ENCODE measurements at regions not wholly inside any gene's neighbourhood (a gene's known extent, or its start where the extent isn't known, plus 50 kb on each side); places are given as distances from the start of the nearest gene placed in this dataset.

DNA sequence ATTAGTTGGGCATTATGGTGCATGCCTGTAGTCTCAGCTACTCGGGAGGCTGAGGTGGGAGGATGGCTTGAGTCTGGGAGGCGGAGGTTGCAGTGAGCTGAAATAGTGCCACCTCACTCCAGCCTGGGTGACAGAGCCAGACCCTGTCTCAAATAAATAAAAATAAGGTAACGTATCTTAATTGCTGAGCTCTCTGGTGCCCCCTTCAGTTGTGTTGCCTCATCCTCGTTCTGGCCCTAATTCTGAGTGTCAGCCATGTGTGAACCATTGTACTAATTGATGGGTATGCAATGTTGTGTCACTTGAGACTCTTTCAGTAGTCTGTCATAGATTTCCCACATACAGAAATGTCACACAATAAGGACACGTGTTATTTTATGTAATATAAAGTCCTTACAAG, 363.1 kb upstream of the RBFOX1 start:
- Mint-ChIP-seq H3K36me3 (no peaks in the 10 kb centered on the region), H3K4me1 (no peaks in the 10 kb centered on the region), H3K27ac (no peak overlapping the region), H3K4me3 (no peak overlapping the region), H3K27me3 (no peaks in the 10 kb centered on the region), H3K9me3 (peaks cover 6 to 33% (median 10%) of the 10 kb centered on the region in 7 donors)
- DNase-seq: no peak
- no peak for ATAC-seq (ENCODE audit: low read depth in 2 of 2)
- no peaks in the 10 kb centered on the region for H3K36me3 ChIP-seq (ENCODE audit: control insufficient read depth, insufficient read depth, low read length)
- no peaks in the 10 kb centered on the region for H3K4me1 ChIP-seq (ENCODE audit: control insufficient read depth, insufficient read depth, low read length, poor library complexity, severe bottlenecking)
- H3K4me3 ChIP-seq (ENCODE audit: low read depth, low read length): no peak overlapping the region
- no peak overlapping the region for H3K27ac ChIP-seq (ENCODE audit: insufficient read depth, low read length, poor library complexity, severe bottlenecking)
- H3K27me3 ChIP-seq (ENCODE audit: control insufficient read depth, insufficient read depth, low read length): no peaks in the 10 kb centered on the region
- peaks cover 3 to 5% of the 10 kb centered on the region in 2 experiments for H3K9me3 ChIP-seq (ENCODE audit: control insufficient read depth in 2 of 2, low read length in 2 of 2)

DNA sequence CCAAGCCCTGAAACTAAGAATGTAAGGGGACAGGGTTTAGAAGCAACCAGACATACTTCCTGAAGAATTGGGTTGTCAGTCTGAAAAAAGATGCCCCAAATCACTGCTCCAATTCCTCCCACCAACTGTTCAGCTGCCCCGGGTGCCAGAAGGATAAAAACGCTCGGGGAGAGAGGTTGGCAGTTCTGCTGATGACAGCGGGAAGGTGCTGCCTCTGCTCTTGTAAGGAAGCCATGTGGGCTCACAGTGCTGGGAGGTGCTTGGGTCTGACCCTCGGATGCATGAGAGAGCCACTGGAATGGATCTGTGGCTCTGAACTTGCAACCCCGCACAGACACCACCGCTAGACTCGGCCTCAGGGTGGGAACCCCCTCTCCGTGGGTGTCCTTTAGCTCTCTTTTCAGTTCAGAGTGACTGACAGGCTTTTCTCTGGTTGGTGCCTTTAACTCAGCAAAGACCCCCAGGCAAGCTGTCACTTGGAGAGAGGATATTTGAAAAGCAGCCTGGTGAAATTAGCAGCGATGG, 364.8 kb upstream of the RBFOX1 start:
- DNase-seq (no peak), ATAC-seq (ENCODE audit: low read depth in 2 of 2) (no peak)
- H3K27me3 ChIP-seq (ENCODE audit: control insufficient read depth, insufficient read depth, low read length): no peaks in the 10 kb centered on the region
- H3K4me1 ChIP-seq (ENCODE audit: control insufficient read depth, insufficient read depth, low read length, poor library complexity, severe bottlenecking): no peaks in the 10 kb centered on the region
- H3K4me1 Mint-ChIP-seq: no peaks in the 10 kb centered on the region
- no peak overlapping the region for H3K27ac ChIP-seq (ENCODE audit: insufficient read depth, low read length, poor library complexity, severe bottlenecking)
- no peaks in the 10 kb centered on the region for H3K36me3 Mint-ChIP-seq
- H3K4me3 Mint-ChIP-seq: no peak overlapping the region
- peaks cover 8 to 30% (median 10%) of the 10 kb centered on the region in 7 donors for H3K9me3 Mint-ChIP-seq
- no peaks in the 10 kb centered on the region for H3K27me3 Mint-ChIP-seq
- no peak overlapping the region for H3K27ac Mint-ChIP-seq
- H3K9me3 ChIP-seq (ENCODE audit: control insufficient read depth in 2 of 2, low read length in 2 of 2): peaks cover 3 to 5% of the 10 kb centered on the region in 2 experiments
- no peaks in the 10 kb centered on the region for H3K36me3 ChIP-seq (ENCODE audit: control insufficient read depth, insufficient read depth, low read length)
- H3K4me3 ChIP-seq (ENCODE audit: low read depth, low read length): no peak overlapping the region

DNA sequence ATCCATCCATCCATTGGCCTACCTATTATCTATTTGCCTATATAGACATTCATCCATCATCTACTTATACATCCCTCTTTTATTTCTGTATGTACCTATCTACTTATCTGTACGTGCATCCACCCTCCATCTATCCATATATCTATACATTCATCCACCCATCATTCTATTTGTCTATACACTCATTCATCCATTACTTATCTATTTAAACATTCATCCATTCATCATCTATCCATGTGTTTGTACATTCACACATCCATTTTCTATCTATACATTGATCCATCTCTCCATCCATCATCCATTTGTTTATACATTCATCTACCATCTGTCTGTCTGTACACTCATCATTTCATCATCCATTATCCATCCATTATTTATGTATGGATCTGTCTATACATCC, 365.7 kb upstream of the RBFOX1 start:
- H3K4me1 Mint-ChIP-seq: no peaks in the 10 kb centered on the region
- no peak overlapping the region for H3K4me3 Mint-ChIP-seq
- Histone ChIP-seq H3K27ac (ENCODE audit: insufficient read depth, low read length, poor library complexity, severe bottlenecking) (no peak overlapping the region), H3K9me3 (ENCODE audit: control insufficient read depth in 2 of 2, low read length in 2 of 2) (peaks cover 3 to 5% of the 10 kb centered on the region in 2 experiments), H3K4me1 (ENCODE audit: control insufficient read depth, insufficient read depth, low read length, poor library complexity, severe bottlenecking) (no peaks in the 10 kb centered on the region), H3K27me3 (ENCODE audit: control insufficient read depth, insufficient read depth, low read length) (no peaks in the 10 kb centered on the region), H3K4me3 (ENCODE audit: low read depth, low read length) (no peak overlapping the region), H3K36me3 (ENCODE audit: control insufficient read depth, insufficient read depth, low read length) (no peaks in the 10 kb centered on the region)
- no peaks in the 10 kb centered on the region for H3K27me3 Mint-ChIP-seq
- DNase-seq: no peak
- H3K36me3 Mint-ChIP-seq: no peaks in the 10 kb centered on the region
- ATAC-seq (ENCODE audit: low read depth in 2 of 2): no peak
- peaks cover 5 to 26% (median 8%) of the 10 kb centered on the region in 7 donors for H3K9me3 Mint-ChIP-seq
- H3K27ac Mint-ChIP-seq: no peak overlapping the region

DNA sequence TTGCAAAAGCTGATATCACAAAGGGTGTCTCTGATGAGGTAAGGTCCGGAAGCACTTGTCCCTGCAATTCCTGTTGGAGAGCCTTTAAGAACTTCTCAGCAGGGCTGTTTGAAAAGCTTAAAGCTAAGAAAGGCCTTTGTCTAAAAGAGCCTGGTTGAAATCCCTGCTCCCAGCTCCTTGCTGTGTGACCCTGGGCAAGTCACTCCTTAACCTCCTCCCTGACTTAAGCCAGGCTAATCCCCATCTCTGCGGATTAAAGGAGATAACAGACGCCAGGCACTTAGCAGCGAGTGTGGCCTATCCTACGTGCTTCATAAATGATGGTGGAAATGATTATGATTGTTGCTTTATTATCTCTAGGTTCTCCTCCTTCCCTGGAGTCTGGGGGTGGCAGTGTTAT, 368.0 kb upstream of the RBFOX1 start:
- no peaks in the 10 kb centered on the region for H3K36me3 ChIP-seq (ENCODE audit: control insufficient read depth, insufficient read depth, low read length)
- H3K4me3 ChIP-seq (ENCODE audit: low read depth, low read length): no peak overlapping the region
- peaks cover 0 to 22% (median 6%) of the 10 kb centered on the region in 7 donors for H3K9me3 Mint-ChIP-seq
- ATAC-seq (ENCODE audit: low read depth in 2 of 2) (no peak), DNase-seq (no peak)
- H3K27me3 ChIP-seq (ENCODE audit: control insufficient read depth, insufficient read depth, low read length): no peaks in the 10 kb centered on the region
- H3K9me3 ChIP-seq (ENCODE audit: control insufficient read depth in 2 of 2, low read length in 2 of 2): peaks cover 0 to 5% of the 10 kb centered on the region in 2 experiments
- H3K27ac ChIP-seq (ENCODE audit: insufficient read depth, low read length, poor library complexity, severe bottlenecking): no peak overlapping the region
- no peaks in the 10 kb centered on the region for H3K4me1 ChIP-seq (ENCODE audit: control insufficient read depth, insufficient read depth, low read length, poor library complexity, severe bottlenecking)
- H3K4me3 Mint-ChIP-seq: no peak overlapping the region
- H3K27ac Mint-ChIP-seq: no peak overlapping the region
- no peaks in the 10 kb centered on the region for H3K4me1 Mint-ChIP-seq
- H3K27me3 Mint-ChIP-seq: no peaks in the 10 kb centered on the region
- H3K36me3 Mint-ChIP-seq: no peaks in the 10 kb centered on the region

DNA sequence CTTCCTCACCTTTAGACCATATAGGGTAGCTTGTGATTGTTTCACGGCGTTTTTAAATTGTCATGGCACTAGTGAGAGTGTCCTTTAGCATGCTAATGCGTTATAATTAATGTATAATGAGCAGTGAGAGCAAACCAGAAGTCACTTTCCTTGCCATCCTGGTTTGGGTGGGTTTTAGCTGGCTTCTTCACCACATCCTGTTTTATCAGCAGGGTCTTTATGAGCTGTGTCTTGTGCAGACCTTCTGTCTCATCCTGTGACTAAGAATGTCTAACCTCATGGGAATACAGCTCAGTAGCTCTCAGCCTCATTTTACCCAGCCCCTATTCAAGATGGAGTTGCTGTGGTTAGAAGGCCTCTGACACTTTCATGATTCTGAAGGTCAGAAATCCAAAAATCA, 370.9 kb upstream of the RBFOX1 start:
- ATAC-seq (ENCODE audit: low read depth in 2 of 2): no peak
- no peaks in the 10 kb centered on the region for H3K27me3 Mint-ChIP-seq
- no peak overlapping the region for H3K27ac Mint-ChIP-seq

DNA sequence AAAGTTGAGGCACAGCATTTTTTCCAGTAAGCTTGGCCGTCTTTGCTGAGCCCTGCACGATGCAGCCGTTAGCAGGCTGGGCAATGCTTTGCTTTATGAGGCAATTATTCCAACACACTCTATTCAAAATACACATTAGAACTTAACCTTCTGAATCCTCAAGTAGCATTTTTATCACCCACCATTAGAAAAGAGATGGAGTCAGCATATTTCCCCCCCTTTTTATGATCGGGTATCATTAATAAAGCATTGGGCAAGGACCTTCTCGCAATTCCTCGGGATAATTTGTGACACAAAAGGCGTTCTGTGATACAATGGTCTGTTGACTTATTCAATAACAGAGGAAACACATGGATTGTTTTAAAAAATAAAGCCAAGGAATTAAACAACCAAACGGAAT, 374.5 kb upstream of the RBFOX1 start:
- no peak for ATAC-seq (ENCODE audit: low read depth in 2 of 2)

More for the DNA sequence above, 370.9 kb upstream of the RBFOX1 start:
- Mint-ChIP-seq H3K9me3 (peaks cover 0 to 15% (median 10%) of the 10 kb centered on the region in 7 donors), H3K4me1 (no peaks in the 10 kb centered on the region), H3K36me3 (no peaks in the 10 kb centered on the region), H3K4me3 (no peak overlapping the region)
- no peaks in the 10 kb centered on the region for H3K27me3 ChIP-seq (ENCODE audit: control insufficient read depth, insufficient read depth, low read length)
- no peaks in the 10 kb centered on the region for H3K4me1 ChIP-seq (ENCODE audit: control insufficient read depth, insufficient read depth, low read length, poor library complexity, severe bottlenecking)
- no peak overlapping the region for H3K27ac ChIP-seq (ENCODE audit: insufficient read depth, low read length, poor library complexity, severe bottlenecking)
- DNase-seq: no peak
- H3K4me3 ChIP-seq (ENCODE audit: low read depth, low read length): no peak overlapping the region
- H3K36me3 ChIP-seq (ENCODE audit: control insufficient read depth, insufficient read depth, low read length): no peaks in the 10 kb centered on the region
- peaks cover 0 to 9% of the 10 kb centered on the region in 2 experiments for H3K9me3 ChIP-seq (ENCODE audit: control insufficient read depth in 2 of 2, low read length in 2 of 2)

DNA sequence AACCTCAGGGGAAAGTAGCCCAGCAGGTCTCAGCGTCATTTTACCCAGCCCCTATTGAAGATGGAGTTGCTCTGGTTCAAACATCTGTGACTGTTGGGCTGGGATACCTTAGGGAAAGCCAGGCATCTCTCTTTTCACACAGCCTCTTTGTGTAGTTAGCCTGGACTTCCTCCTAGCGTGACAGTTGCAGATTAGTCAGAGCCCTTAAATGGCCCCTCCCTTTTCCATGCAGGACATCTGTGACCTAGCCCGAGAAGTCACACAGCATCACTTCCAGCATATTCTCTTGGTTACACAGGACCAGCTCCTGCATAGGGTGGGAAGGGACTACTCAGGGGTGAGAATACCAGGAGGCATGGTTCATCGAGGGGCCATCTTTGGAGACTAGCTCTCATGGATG, 375.0 kb upstream of the RBFOX1 start:
- no peaks in the 10 kb centered on the region for H3K4me1 ChIP-seq (ENCODE audit: control insufficient read depth, insufficient read depth, low read length, poor library complexity, severe bottlenecking)
- no peak for ATAC-seq (ENCODE audit: low read depth in 2 of 2)
- H3K27ac Mint-ChIP-seq: no peak overlapping the region
- no peaks in the 10 kb centered on the region for H3K36me3 Mint-ChIP-seq
- no peaks in the 10 kb centered on the region for H3K27me3 ChIP-seq (ENCODE audit: control insufficient read depth, insufficient read depth, low read length)
- no peaks in the 10 kb centered on the region for H3K4me1 Mint-ChIP-seq
- H3K27ac ChIP-seq (ENCODE audit: insufficient read depth, low read length, poor library complexity, severe bottlenecking): no peak overlapping the region
- H3K4me3 ChIP-seq (ENCODE audit: low read depth, low read length): no peak overlapping the region
- H3K4me3 Mint-ChIP-seq: no peak overlapping the region
- H3K9me3 ChIP-seq (ENCODE audit: control insufficient read depth in 2 of 2, low read length in 2 of 2): peaks cover 2 to 8% of the 10 kb centered on the region in 2 experiments
- no peaks in the 10 kb centered on the region for H3K36me3 ChIP-seq (ENCODE audit: control insufficient read depth, insufficient read depth, low read length)
- DNase-seq: no peak
- no peaks in the 10 kb centered on the region for H3K27me3 Mint-ChIP-seq
- peaks cover 0 to 24% (median 8%) of the 10 kb centered on the region in 7 donors for H3K9me3 Mint-ChIP-seq

More for the DNA sequence above, 374.5 kb upstream of the RBFOX1 start:
- H3K4me3 Mint-ChIP-seq: no peak overlapping the region
- Histone ChIP-seq H3K27ac (ENCODE audit: insufficient read depth, low read length, poor library complexity, severe bottlenecking) (no peak overlapping the region), H3K4me1 (ENCODE audit: control insufficient read depth, insufficient read depth, low read length, poor library complexity, severe bottlenecking) (no peaks in the 10 kb centered on the region), H3K27me3 (ENCODE audit: control insufficient read depth, insufficient read depth, low read length) (no peaks in the 10 kb centered on the region), H3K4me3 (ENCODE audit: low read depth, low read length) (no peak overlapping the region), H3K36me3 (ENCODE audit: control insufficient read depth, insufficient read depth, low read length) (no peaks in the 10 kb centered on the region), H3K9me3 (ENCODE audit: control insufficient read depth in 2 of 2, low read length in 2 of 2) (peaks cover 2 to 8% of the 10 kb centered on the region in 2 experiments)
- H3K27me3 Mint-ChIP-seq: no peaks in the 10 kb centered on the region
- DNase-seq: no peak
- peaks cover 0 to 24% (median 8%) of the 10 kb centered on the region in 7 donors for H3K9me3 Mint-ChIP-seq
- no peak overlapping the region for H3K27ac Mint-ChIP-seq
- no peaks in the 10 kb centered on the region for H3K36me3 Mint-ChIP-seq
- H3K4me1 Mint-ChIP-seq: no peaks in the 10 kb centered on the region

DNA sequence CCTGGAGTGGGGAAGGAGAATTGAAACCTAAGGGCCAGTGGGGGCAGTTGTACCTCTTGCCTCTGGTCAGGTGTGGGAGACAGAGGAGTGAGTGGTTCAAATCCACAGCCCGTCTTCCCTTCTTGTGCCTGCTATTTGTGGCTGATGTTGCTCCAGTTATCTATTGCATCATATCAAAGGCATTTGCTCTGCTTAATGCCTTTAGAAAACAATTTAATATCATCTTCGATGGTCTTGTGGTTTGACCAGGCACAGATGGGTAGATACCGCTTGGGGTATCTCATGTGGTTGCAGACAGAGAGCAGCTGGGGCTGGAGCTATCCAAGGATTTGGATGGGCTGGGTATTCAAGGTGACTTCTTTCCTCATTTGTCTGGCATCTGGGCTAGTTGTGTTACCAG, 376.1 kb upstream of the RBFOX1 start:
- no peaks in the 10 kb centered on the region for H3K27me3 ChIP-seq (ENCODE audit: control insufficient read depth, insufficient read depth, low read length)
- no peak for DNase-seq
- H3K36me3 ChIP-seq (ENCODE audit: control insufficient read depth, insufficient read depth, low read length): no peaks in the 10 kb centered on the region
- H3K27me3 Mint-ChIP-seq: no peaks in the 10 kb centered on the region
- no peaks in the 10 kb centered on the region for H3K4me1 ChIP-seq (ENCODE audit: control insufficient read depth, insufficient read depth, low read length, poor library complexity, severe bottlenecking)
- no peak overlapping the region for H3K4me3 Mint-ChIP-seq
- H3K9me3 Mint-ChIP-seq: peaks cover 0 to 24% (median 9%) of the 10 kb centered on the region in 7 donors
- H3K4me1 Mint-ChIP-seq: no peaks in the 10 kb centered on the region
- ATAC-seq (ENCODE audit: low read depth in 2 of 2): no peak
- no peaks in the 10 kb centered on the region for H3K36me3 Mint-ChIP-seq
- no peak overlapping the region for H3K4me3 ChIP-seq (ENCODE audit: low read depth, low read length)
- H3K27ac Mint-ChIP-seq: peak overlapping the region in 1 of 3 donors; percentile 5
- H3K9me3 ChIP-seq (ENCODE audit: control insufficient read depth in 2 of 2, low read length in 2 of 2): peaks cover 5 to 8% of the 10 kb centered on the region in 2 experiments
- H3K27ac ChIP-seq (ENCODE audit: insufficient read depth, low read length, poor library complexity, severe bottlenecking): no peak overlapping the region
